GM12875 (cell line): ENCODE measurements at regions not wholly inside any gene's neighbourhood (a gene's known extent, or its start where the extent isn't known, plus 50 kb on each side); places are given as distances from the start of the nearest gene placed in this dataset.

Source experiments
- H3K4me3 ChIP-seq: one replicate; pipeline ENCODE4 v1.5.1; 2011; ENCODE audit warnings: low read depth, low read length, control low read depth
- TF ChIP-seq, protein P1 (sequence below): IDR thresholded peaks from 2 replicates; pipeline ENCODE4 v1.5.1; 2011; ENCODE audit warnings: low read depth, mild to moderate bottlenecking, control low read depth, inconsistent platforms, low read length, moderate library complexity, borderline replicate concordance; ENCODE audit not compliant: insufficient read depth

DNA sequence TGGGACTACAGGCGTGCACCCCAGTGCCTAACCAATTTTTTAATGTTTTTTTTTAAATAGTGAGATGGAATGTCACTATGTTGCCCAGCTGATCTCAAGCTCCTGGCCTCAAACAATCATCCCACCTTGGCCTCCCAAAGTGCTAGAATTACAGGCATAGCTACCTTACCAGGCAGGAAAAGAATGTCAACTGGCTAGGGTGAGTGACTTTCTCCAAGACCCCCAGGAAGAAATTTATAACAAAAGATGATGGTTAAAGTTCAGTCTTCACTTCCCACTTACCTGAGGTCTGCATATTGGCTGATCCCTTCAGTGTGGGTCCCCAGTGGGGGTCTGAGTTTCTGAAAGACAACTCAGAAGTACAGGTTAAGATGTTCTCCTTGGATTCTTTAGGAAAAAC lies 893.0 kb downstream of the UQCRFS1 start:
- H3K4me3 ChIP-seq: no peak overlapping the region
- TF ChIP-seq, protein P1, sequence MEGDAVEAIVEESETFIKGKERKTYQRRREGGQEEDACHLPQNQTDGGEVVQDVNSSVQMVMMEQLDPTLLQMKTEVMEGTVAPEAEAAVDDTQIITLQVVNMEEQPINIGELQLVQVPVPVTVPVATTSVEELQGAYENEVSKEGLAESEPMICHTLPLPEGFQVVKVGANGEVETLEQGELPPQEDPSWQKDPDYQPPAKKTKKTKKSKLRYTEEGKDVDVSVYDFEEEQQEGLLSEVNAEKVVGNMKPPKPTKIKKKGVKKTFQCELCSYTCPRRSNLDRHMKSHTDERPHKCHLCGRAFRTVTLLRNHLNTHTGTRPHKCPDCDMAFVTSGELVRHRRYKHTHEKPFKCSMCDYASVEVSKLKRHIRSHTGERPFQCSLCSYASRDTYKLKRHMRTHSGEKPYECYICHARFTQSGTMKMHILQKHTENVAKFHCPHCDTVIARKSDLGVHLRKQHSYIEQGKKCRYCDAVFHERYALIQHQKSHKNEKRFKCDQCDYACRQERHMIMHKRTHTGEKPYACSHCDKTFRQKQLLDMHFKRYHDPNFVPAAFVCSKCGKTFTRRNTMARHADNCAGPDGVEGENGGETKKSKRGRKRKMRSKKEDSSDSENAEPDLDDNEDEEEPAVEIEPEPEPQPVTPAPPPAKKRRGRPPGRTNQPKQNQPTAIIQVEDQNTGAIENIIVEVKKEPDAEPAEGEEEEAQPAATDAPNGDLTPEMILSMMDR: no peak

DNA sequence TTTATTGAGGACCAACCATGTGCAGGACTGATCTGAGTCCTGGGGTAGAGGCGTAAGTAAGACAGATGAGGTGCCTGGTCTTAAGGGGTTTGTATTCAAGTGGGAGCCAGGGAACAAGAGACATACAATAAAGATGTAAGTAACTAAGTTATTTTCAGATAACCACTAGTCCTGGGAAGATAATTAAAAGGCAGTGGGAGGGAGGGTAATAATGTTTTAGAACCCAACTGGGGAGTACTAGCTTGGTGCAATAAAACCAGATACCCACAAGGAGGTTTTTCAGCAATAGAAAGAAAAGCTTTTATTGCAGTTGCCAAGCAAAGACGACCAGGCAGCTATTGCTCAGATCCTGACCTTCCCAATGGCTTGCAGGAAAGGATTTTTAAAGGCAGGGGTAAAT lies 893.7 kb downstream of the UQCRFS1 start:
- TF ChIP-seq, protein P1: no peak

DNA sequence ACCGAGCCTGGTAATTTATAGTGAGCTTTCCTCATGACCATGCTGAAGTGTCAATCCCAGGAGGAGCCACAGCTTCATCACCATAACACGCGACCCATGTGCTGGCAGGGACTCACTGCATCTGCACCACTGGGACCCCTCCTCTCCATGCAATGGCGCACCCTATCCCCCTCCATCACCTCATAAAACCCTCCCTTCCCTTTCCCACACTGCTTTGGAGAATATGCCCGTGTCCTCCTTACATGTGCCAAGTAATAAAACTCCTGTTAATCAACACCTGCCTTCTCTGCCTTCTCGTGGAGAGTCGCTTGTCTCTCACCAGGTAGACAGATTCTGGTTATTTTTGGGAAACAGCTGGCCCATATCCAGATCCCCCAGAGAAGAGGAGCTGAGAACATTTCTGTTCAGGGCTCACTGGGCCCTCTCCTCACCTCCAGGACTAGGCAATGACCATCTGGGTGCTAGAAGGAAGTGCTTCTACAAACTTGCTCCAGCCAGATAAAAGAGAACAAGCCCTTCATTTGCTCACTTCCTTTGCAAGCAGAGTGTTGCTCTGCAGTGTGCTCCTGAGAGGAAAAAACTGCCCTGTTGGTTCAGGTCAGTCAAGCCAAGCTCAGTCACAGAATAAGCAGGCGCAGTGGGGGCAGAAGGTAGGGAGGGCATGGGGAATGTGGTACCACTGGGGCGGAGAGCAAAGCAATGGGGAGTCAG lies 894.3 kb downstream of the UQCRFS1 start:
- TF ChIP-seq, protein P1: no peak
- no peak overlapping the region for H3K4me3 ChIP-seq

More for the DNA sequence above, 893.7 kb downstream of the UQCRFS1 start:
- no peak overlapping the region for H3K4me3 ChIP-seq

DNA sequence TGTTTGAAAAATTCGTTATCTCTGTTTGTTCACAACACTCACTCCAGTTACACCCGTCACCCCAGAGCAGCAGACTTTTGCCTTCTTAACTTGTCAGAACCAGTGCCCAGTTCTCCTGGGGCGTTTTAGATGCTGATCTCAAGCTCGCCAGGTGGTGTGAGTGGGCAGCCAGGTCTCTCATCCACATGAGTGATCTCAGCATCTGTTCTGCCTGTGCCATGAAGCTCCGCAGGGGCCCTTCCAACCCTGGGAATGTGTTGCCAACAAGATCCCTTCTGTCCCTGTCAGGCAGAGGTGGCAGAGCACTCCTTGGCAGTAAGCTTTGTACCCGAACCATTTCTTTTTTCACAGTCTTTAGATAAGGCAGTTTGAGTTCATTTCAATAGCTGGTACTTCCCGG lies 896.5 kb downstream of the UQCRFS1 start:
- H3K4me3 ChIP-seq: no peak overlapping the region
- TF ChIP-seq, protein P1: no peak

DNA sequence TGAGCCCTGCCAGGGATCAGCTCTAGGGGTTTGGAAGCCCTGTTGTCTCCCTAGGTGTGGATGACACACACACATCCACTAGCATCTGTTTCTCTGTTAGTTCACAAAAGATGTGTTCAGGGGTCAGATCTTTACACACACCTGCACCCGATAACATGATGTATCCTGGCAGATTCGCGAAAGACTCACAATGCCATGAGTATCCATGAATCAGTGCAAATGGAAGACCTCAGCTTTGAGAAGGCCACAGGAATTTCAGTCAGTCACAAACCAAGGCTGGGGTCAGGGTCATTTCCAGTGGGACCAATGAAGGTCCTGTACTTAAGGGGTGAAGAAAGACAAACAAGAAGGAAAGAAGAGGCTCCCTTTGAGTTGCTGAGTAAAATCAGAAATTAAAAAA lies 898.2 kb downstream of the UQCRFS1 start:
- H3K4me3 ChIP-seq: no peak overlapping the region
- TF ChIP-seq, protein P1: no peak

DNA sequence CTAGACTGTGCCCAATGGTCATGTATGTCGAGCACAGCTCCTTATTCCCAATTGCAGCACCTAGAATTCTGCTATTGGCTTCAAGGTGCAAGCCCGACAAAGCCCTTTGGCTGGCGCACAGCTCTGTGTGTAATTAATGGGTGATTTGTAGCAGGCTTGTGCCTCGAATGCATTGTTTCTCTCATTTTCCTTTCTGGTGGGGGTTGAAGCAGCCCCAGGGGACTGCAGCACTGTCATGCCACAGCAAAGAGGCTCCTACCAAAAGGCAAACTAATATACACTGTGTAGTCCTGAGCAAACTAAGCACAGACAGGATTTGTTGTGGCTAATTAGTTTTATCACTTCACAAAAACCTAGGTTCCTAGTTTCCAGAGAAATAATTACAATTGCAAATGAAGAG lies 898.7 kb downstream of the UQCRFS1 start:
- H3K4me3 ChIP-seq: no peak overlapping the region
- TF ChIP-seq, protein P1: no peak

DNA sequence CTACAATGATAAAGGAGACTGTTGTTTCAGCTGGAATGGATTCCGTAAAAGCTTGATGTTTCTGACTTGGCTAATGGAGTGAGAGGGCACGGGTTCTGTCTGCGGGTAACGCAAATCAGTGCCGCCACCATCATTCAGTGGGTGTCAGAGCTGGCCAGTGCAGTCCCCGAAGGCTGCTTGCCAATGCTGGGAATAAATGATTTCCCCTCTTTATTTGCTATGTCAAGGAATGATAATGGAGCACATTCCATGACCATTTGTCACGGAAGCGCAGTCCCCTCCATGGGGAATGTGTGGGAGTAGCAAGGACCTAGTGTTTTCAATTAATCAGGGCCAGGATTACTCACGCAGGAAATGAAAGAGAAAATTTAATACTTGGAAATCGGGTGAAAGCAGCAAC lies 899.3 kb downstream of the UQCRFS1 start:
- TF ChIP-seq, protein P1: no peak

More for the DNA sequence above, 899.3 kb downstream of the UQCRFS1 start:
- no peak overlapping the region for H3K4me3 ChIP-seq
